Thyroid gland (tissue), 4 donors: ENCODE measurements at regions not wholly inside any gene's neighbourhood (a gene's known extent, or its start where the extent isn't known, plus 50 kb on each side); places are given as distances from the start of the nearest gene placed in this dataset.

Source experiments
- POLR2A ChIP-seq, 2 donors: fragments of 450-650 bp; IDR thresholded peaks; one replicate each; pipeline ENCODE4 v1.6.1; 2017; ENCODE audit warnings: antibody characterized with exemption in 2 of 2, mild to moderate bottlenecking in 2 of 2, moderate library complexity in 1 of 2
- TF ChIP-seq, protein P1 (sequence below), 6 experiments: fragments of 200-600 bp in 3 of 6; fragments of 450-650 bp in 3 of 6; sonication (generic) in 3 of 6; IDR thresholded peaks; one replicate each; pipeline ENCODE4 v1.5.1; 2016 to 2019; ENCODE audit warnings: antibody characterized with exemption in 6 of 6, mild to moderate bottlenecking in 2 of 6, inconsistent platforms in 1 of 6, moderate library complexity in 1 of 6

GRCh38 chr7:135800560-135800959, 51.9 kb upstream of the FAM180A start:
- TF ChIP-seq, protein P1, sequence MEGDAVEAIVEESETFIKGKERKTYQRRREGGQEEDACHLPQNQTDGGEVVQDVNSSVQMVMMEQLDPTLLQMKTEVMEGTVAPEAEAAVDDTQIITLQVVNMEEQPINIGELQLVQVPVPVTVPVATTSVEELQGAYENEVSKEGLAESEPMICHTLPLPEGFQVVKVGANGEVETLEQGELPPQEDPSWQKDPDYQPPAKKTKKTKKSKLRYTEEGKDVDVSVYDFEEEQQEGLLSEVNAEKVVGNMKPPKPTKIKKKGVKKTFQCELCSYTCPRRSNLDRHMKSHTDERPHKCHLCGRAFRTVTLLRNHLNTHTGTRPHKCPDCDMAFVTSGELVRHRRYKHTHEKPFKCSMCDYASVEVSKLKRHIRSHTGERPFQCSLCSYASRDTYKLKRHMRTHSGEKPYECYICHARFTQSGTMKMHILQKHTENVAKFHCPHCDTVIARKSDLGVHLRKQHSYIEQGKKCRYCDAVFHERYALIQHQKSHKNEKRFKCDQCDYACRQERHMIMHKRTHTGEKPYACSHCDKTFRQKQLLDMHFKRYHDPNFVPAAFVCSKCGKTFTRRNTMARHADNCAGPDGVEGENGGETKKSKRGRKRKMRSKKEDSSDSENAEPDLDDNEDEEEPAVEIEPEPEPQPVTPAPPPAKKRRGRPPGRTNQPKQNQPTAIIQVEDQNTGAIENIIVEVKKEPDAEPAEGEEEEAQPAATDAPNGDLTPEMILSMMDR (IDR thresholded peaks at IDR 0.05) = no peak
- TF ChIP-seq POLR2A (IDR thresholded peaks at IDR 0.05) = no peak
